Esophagus squamous epithelium (tissue), 5 donors: ENCODE measurements at regions not wholly inside any gene's neighbourhood (a gene's known extent, or its start where the extent isn't known, plus 50 kb on each side); places are given as distances from the start of the nearest gene placed in this dataset.

Source experiments
- DNase-seq: peaks from one replicate; lab custom pipeline; 2025; lab: John Stamatoyannopoulos, UW
- H3K27ac ChIP-seq, 4 donors: fragments of 200-600 bp; sonication (generic); one replicate each; pipeline ENCODE4 v1.5.1; 2016 to 2019; ENCODE audit warnings: mild to moderate bottlenecking in 1 of 4
- H3K27me3 ChIP-seq, 4 donors: fragments of 200-600 bp; sonication (generic); 1 replicate in 3 of 4; 2 replicates in 1 of 4; pipeline versions ENCODE4 v1.5.1 to v1.6.0; 2017 to 2021; ENCODE audit warnings: antibody characterized with exemption in 1 of 4
- H3K36me3 ChIP-seq, 3 donors: fragments of 200-600 bp; sonication (generic); one replicate each; pipeline ENCODE4 v1.5.1; 2016 to 2019
- H3K4me1 ChIP-seq, 3 donors: fragments of 200-600 bp; sonication (generic); one replicate each; pipeline ENCODE4 v1.5.1; 2017 to 2019
- H3K4me3 ChIP-seq, 4 donors: fragments of 200-600 bp; sonication (generic); 1 replicate in 3 of 4; 2 replicates in 1 of 4; pipeline ENCODE4 v1.5.1; 2016 to 2019; ENCODE audit warnings: mild to moderate bottlenecking in 2 of 4, moderate library complexity in 1 of 4
- H3K9me3 ChIP-seq, 3 donors: fragments of 200-600 bp; sonication (generic); one replicate each; pipeline ENCODE4 v1.5.1; 2016 to 2019
- POLR2A ChIP-seq, 4 donors: fragments of 450-650 bp; IDR thresholded peaks; one replicate each; pipeline ENCODE4 v1.6.1; 2017; ENCODE audit warnings: antibody characterized with exemption in 4 of 4, mild to moderate bottlenecking in 4 of 4, moderate library complexity in 3 of 4
- WGBS, 2 donors: methylation state at CpG; one replicate each; pipeline ENCODE4 v1.1.5; 2018; 5-methylcytosine and 5-hydroxymethylcytosine counted together
- intact Hi-C: fragments of 100-400 bp; cut with DNase I; formaldehyde crosslinking; loops from one replicate; pipeline ENCODE4 v1.15.0; 2022
- TF ChIP-seq, protein P1 (sequence below), 6 experiments: fragments of 450-650 bp in 4 of 6; fragments of 200-600 bp in 2 of 6; sonication (generic) in 2 of 6; IDR thresholded peaks; one replicate each; pipeline ENCODE4 v1.5.1; 2016 to 2019; ENCODE audit warnings: antibody characterized with exemption in 6 of 6, mild to moderate bottlenecking in 4 of 6, moderate library complexity in 4 of 6
- donor health status: DM: yes; HTN: yes; CAD: no.

DNA sequence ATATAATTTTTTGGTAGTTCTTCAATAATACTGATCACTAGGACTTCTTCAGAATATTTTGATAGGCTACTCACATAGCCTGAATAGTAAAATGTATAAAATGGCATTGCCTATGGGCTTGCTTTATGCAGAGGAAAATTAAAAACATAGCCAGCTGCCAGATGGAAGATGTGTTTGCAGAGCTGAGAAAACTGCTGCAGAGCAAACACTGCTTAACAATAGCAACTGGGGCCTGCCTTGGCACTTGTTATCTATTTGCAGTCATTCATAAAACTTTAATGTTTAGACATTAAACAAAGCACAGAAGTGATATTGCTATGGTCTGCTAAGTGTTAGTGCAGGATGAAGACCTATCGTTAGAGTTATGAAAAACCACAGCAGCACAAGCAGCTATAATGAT lies 151.5 kb upstream of the SMC2 start:
- TF ChIP-seq, protein P1, sequence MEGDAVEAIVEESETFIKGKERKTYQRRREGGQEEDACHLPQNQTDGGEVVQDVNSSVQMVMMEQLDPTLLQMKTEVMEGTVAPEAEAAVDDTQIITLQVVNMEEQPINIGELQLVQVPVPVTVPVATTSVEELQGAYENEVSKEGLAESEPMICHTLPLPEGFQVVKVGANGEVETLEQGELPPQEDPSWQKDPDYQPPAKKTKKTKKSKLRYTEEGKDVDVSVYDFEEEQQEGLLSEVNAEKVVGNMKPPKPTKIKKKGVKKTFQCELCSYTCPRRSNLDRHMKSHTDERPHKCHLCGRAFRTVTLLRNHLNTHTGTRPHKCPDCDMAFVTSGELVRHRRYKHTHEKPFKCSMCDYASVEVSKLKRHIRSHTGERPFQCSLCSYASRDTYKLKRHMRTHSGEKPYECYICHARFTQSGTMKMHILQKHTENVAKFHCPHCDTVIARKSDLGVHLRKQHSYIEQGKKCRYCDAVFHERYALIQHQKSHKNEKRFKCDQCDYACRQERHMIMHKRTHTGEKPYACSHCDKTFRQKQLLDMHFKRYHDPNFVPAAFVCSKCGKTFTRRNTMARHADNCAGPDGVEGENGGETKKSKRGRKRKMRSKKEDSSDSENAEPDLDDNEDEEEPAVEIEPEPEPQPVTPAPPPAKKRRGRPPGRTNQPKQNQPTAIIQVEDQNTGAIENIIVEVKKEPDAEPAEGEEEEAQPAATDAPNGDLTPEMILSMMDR (IDR thresholded peaks at IDR 0.05) = no peak
- TF ChIP-seq POLR2A (IDR thresholded peaks at IDR 0.05) = no peak
- no peak for DNase-seq
- Histone ChIP-seq H3K9me3 (no peaks in the 10 kb centered on the region), H3K4me1 (no peaks in the 10 kb centered on the region), H3K27ac (no peak overlapping the region), H3K36me3 (no peaks in the 10 kb centered on the region), H3K4me3 (no peak overlapping the region), H3K27me3 (no peaks in the 10 kb centered on the region)
- WGBS, 2 donors = 25 to 32% methylated on average over 1 of the region's 1 CpG
- intact Hi-C loops = no loop called here

DNA sequence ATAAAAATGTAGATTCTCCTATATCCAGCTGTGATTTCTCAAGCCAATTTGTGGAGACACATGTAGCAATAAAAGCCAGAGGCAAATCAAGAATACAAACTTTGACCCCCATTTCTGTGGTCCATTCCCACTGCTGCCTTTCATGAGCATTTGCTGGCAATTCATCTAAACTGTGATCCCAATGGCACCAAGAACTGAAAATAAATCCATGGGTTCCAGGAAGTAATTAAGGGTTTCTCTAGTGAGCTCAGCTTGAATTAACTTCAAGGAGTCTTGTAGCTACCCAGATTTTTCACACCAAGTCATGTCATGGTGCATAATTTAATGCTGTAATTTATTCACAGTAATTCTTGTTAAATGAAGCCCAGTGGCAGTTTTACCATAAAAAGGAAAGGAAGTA lies 145.0 kb upstream of the SMC2 start:
- no peaks in the 10 kb centered on the region for H3K27me3 ChIP-seq
- intact Hi-C loops = no loop called here
- no peak overlapping the region for H3K27ac ChIP-seq
- TF ChIP-seq, protein P1 (IDR thresholded peaks at IDR 0.05) = no peak
- TF ChIP-seq POLR2A (IDR thresholded peaks at IDR 0.05) = no peak
- DNase-seq = no peak
- H3K9me3 ChIP-seq = no peaks in the 10 kb centered on the region
- no peaks in the 10 kb centered on the region for H3K4me1 ChIP-seq
- no peak overlapping the region for H3K4me3 ChIP-seq
- no peaks in the 10 kb centered on the region for H3K36me3 ChIP-seq

DNA sequence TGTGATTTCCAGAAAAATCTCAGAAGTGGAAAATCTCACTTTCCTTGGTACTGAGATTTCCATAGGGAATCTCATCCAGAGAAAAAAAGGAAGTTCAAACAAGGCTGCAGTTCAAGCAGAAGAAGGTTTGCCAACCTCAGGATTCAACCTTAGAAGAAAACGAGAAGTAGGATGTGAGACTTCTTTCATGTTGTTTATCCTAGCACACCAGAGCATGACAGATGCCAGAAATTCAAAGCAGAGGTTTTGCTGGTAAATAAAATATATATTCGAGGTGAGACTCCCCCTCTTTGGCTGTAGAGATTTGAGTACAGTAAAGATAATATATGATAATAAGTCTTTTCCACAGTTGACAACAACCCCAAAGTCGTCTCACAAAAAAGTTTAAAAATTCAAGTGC lies 116.9 kb upstream of the SMC2 start:
- intact Hi-C loops = no loop called here
- H3K4me3 ChIP-seq = no peak overlapping the region
- WGBS, 2 donors = 42 to 48% methylated on average over 3 of the region's 3 CpGs

DNA sequence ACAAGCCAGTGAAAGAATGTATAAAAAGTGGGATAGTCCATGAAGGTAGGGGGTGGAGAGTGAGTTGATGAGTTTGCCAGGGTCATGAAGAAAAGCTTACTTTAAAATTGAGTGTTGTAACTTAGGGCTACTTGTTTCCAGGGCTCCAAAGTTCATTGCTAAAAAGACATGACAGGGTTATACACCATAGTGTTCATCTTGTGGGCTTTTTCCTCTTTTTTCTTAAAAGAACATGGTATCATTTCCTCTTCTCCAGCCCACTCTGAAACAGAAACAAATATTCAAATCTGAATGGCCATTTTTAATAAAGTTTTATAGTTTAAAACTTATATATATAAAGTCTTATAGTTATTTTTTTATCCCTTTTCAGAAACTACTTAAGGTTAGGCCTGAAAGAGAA lies 115.7 kb upstream of the SMC2 start:
- Histone ChIP-seq H3K9me3 (no peaks in the 10 kb centered on the region), H3K27me3 (no peaks in the 10 kb centered on the region), H3K36me3 (no peaks in the 10 kb centered on the region), H3K4me3 (no peak overlapping the region), H3K4me1 (no peaks in the 10 kb centered on the region), H3K27ac (no peak overlapping the region)
- intact Hi-C loops = no loop called here
- no peak for TF ChIP-seq POLR2A (IDR thresholded peaks at IDR 0.05)
- TF ChIP-seq, protein P1 (IDR thresholded peaks at IDR 0.05) = no peak
- DNase-seq = no peak

More for the DNA sequence above, 116.9 kb upstream of the SMC2 start:
- Histone ChIP-seq H3K36me3 (no peaks in the 10 kb centered on the region), H3K27ac (no peak overlapping the region), H3K4me1 (no peaks in the 10 kb centered on the region), H3K9me3 (no peaks in the 10 kb centered on the region), H3K27me3 (no peaks in the 10 kb centered on the region)
- TF ChIP-seq, protein P1 (IDR thresholded peaks at IDR 0.05) = no peak
- TF ChIP-seq POLR2A (IDR thresholded peaks at IDR 0.05) = no peak
- no peak for DNase-seq

DNA sequence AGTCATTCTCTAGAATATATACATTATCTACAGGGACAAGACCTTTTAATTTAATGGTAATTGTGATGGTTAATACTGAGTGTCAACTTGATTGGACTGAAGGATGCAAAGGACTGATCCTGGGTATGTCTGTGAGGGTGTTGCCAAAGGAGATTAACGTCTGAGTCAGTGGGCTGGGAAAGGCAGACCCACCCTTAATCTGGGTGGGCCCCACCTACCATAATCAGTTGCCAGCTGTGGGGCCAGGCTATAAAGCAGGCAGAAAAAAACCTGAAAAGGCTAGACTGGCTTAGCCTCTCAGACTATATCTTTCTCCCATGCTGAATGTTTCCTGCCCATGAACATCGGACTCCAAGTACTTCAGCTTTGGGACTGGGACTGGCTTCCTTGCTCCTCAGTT lies 112.2 kb upstream of the SMC2 start:
- Histone ChIP-seq H3K9me3 (no peaks in the 10 kb centered on the region), H3K4me1 (no peaks in the 10 kb centered on the region), H3K36me3 (no peaks in the 10 kb centered on the region), H3K27ac (no peak overlapping the region), H3K27me3 (no peaks in the 10 kb centered on the region), H3K4me3 (no peak overlapping the region)
- TF ChIP-seq POLR2A (IDR thresholded peaks at IDR 0.05) = no peak
- TF ChIP-seq, protein P1 (IDR thresholded peaks at IDR 0.05) = no peak
- WGBS, 2 donors = 66 to 69% methylated on average over 2 of the region's 2 CpGs
- intact Hi-C loops = no loop called here
- DNase-seq = no peak
